Keratinocyte (primary cell): ENCODE measurements at regions not wholly inside any gene's neighbourhood (a gene's known extent, or its start where the extent isn't known, plus 50 kb on each side); places are given as distances from the start of the nearest gene placed in this dataset.

ENCODE experiments used
- CTCF ChIP-seq, 3 experiments: IDR thresholded peaks in 1 of 3; conservative IDR thresholded peaks in 1 of 3; optimal IDR thresholded peaks in 1 of 3; 2 replicates in 2 of 3; 3 replicates in 1 of 3; pipeline versions ENCODE3 to v1.5.1; 2011; ENCODE audit warnings: low read length in 3 of 3, mild to moderate bottlenecking in 3 of 3, moderate library complexity in 2 of 3, control low read depth in 1 of 3, inconsistent platforms in 1 of 3; ENCODE audit not compliant: insufficient read depth in 2 of 3; ENCODE audit errors: extremely low read depth in 1 of 3
- EZH2 ChIP-seq: IDR thresholded peaks from one replicate; pipeline ENCODE4 v1.6.1; 2012; ENCODE audit warnings: inconsistent platforms, mild to moderate bottlenecking, low read length, moderate library complexity

- TF ChIP-seq EZH2 (no peak), CTCF (optimal IDR thresholded peaks at IDR 0.05 in 1 of 3, IDR thresholded peaks at IDR 0.05 in 1 of 3, conservative IDR thresholded peaks at IDR 0.05 in 1 of 3; ENCODE audit: extremely low read depth in 1 of 3, insufficient read depth in 2 of 3, low read length in 3 of 3) (no peak)
Measured at GRCh38 chr2:188199716-188200128, 92.0 kb upstream of the GULP1 start.
